WERI-Rb-1 (cell line): ENCODE measurements at regions not wholly inside any gene's neighbourhood (a gene's known extent, or its start where the extent isn't known, plus 50 kb on each side); places are given as distances from the start of the nearest gene placed in this dataset.

Experiments
- DNase-seq: peaks from one replicate; pipeline ENCODE4 v3.0.0-alpha.2; 2020
- H3K27ac ChIP-seq: fragments of 250-450 bp; sonication (Bioruptor Pico); 2 replicates; pipeline ENCODE4 v1.5.1; 2020; ENCODE audit warnings: mild to moderate bottlenecking, moderate library complexity
- H3K27me3 ChIP-seq: fragments of 250-450 bp; sonication (Bioruptor Pico); 2 replicates; pipeline ENCODE4 v1.5.1; 2021; ENCODE audit warnings: mild to moderate bottlenecking, low read depth, moderate library complexity; ENCODE audit not compliant: insufficient read depth, severe bottlenecking
- H3K36me3 ChIP-seq: fragments of 250-450 bp; sonication (Bioruptor Pico); 2 replicates; pipeline ENCODE4 v1.5.1; 2020; ENCODE audit warnings: mild to moderate bottlenecking, moderate library complexity
- H3K4me3 ChIP-seq: 2 replicates; pipeline ENCODE4 v1.5.1; 2011; ENCODE audit warnings: low read depth, mild to moderate bottlenecking, control low read depth, low read length
- H3K9me3 ChIP-seq: fragments of 250-450 bp; sonication (Bioruptor Pico); 2 replicates; pipeline ENCODE4 v1.5.1; 2021; ENCODE audit warnings: mild to moderate bottlenecking, moderate library complexity; ENCODE audit not compliant: severe bottlenecking
- TF ChIP-seq, protein P1 (sequence below): IDR thresholded peaks from 2 replicates; pipeline ENCODE4 v1.5.1; 2011; ENCODE audit warnings: low read depth, mild to moderate bottlenecking, control low read depth, inconsistent platforms, low read length

GRCh38 chr9:93864032-93864431, 91.1 kb downstream of the BARX1 start:
- DNase-seq: no peak
- Histone ChIP-seq H3K9me3 (peaks cover 6% of the 10 kb centered on the region), H3K27me3 (peaks cover 67% of the 10 kb centered on the region), H3K36me3 (no peaks in the 10 kb centered on the region), H3K4me3 (no peak overlapping the region), H3K27ac (no peak overlapping the region)
- TF ChIP-seq, protein P1, sequence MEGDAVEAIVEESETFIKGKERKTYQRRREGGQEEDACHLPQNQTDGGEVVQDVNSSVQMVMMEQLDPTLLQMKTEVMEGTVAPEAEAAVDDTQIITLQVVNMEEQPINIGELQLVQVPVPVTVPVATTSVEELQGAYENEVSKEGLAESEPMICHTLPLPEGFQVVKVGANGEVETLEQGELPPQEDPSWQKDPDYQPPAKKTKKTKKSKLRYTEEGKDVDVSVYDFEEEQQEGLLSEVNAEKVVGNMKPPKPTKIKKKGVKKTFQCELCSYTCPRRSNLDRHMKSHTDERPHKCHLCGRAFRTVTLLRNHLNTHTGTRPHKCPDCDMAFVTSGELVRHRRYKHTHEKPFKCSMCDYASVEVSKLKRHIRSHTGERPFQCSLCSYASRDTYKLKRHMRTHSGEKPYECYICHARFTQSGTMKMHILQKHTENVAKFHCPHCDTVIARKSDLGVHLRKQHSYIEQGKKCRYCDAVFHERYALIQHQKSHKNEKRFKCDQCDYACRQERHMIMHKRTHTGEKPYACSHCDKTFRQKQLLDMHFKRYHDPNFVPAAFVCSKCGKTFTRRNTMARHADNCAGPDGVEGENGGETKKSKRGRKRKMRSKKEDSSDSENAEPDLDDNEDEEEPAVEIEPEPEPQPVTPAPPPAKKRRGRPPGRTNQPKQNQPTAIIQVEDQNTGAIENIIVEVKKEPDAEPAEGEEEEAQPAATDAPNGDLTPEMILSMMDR: no peak

GRCh38 chr9:93862877-93863545, 92.1 kb downstream of the BARX1 start:
- Histone ChIP-seq H3K36me3 (no peaks in the 10 kb centered on the region), H3K4me3 (no peak overlapping the region), H3K9me3 (peaks cover 6% of the 10 kb centered on the region), H3K27ac (no peak overlapping the region), H3K27me3 (peaks cover 77% of the 10 kb centered on the region)
- no peak for DNase-seq
- TF ChIP-seq, protein P1: no peak

DNA sequence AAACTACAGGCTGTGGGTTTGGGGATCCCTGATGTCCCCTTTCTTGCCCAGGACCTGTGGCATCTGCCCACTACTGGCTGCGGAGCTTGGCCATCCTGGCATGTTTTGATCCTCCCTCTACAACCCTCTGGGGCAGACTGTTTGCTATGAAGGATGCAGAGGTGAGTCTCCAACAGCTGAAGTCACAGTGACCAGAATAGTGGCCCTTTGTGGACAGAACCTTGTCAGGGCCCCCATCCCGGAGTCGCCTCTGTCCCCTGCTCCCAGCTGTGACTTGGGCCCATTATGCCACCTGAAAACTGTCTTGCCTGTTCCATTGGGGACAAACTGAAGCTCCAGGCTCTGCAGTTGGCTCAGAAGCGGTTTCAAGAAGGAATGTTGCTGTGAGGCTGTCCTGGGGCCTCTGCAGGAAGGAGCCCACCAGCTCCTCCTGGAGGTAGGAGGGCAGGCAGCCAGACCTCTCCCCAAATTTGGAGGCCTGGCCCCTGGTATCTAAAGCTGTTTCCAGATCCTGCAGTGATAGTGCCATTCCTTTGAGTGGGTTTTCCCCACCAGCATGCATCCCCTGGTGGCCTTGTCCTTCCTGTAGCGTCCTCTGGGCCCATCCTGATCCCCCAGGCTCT, 93.3 kb downstream of the BARX1 start:
- DNase-seq: peak; percentile 6
- TF ChIP-seq, protein P1: 0 out of 2 replicates have a peak, but pooled peaks have one; percentile 7
- H3K9me3 ChIP-seq: peaks cover 6% of the 10 kb centered on the region
- H3K27me3 ChIP-seq: peaks cover 83% of the 10 kb centered on the region
- no peaks in the 10 kb centered on the region for H3K36me3 ChIP-seq
- H3K27ac ChIP-seq: no peak overlapping the region
- no peak overlapping the region for H3K4me3 ChIP-seq

GRCh38 chr9:93860694-93861658, 94.2 kb downstream of the BARX1 start:
- H3K4me3 ChIP-seq: no peak overlapping the region
- TF ChIP-seq, protein P1: no peak
- peaks cover 6% of the 10 kb centered on the region for H3K9me3 ChIP-seq
- peak; percentile 24 for DNase-seq
- peaks cover 79% of the 10 kb centered on the region for H3K27me3 ChIP-seq
- no peak overlapping the region for H3K27ac ChIP-seq
- H3K36me3 ChIP-seq: no peaks in the 10 kb centered on the region

DNA sequence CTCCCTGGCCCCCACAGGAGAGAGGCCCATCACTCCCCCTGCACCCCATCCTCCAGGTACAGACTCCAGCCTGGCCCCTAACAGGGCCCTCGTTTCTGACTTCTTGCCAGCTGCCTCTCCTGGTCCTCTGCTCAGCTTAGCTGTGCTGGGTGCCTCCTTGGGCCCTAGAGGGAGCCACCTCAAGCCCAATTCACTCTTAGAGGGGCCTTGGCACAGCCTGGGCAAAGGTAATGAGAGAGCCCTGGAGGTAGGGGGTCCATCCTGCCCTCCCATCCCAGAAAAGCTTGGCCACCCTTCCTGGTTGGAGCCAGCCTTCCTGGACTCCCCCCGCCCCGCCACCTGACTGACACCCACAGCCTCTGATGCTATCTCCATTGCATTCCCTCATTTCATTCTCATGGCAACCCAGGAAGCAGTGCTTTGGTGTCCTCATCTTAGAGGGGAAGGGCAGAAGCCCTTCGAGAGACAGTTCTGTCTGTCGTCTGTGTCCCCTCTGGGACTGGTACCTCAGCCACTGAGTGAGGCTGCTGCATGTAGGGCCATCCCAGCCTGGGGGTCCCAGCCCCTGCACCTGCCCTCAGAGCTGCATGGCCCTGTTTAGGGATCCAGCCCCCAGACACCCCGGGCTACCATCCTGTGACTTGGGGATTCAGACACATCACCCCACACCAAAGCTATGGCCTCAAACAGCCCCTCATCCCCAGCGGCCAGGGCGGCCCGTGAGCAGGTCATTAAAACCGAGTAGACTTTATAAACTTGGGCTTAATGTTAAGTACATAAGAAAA, 95.5 kb downstream of the BARX1 start:
- TF ChIP-seq, protein P1: peak; percentile 51
- peak; percentile 25 for DNase-seq
- no peak overlapping the region for H3K27ac ChIP-seq
- no peak overlapping the region for H3K4me3 ChIP-seq
- peaks cover 85% of the 10 kb centered on the region for H3K27me3 ChIP-seq
- H3K36me3 ChIP-seq: no peaks in the 10 kb centered on the region
- H3K9me3 ChIP-seq: peaks cover 6% of the 10 kb centered on the region
